SHP77 treated with DMSO at 0.1 percent for 48 hours (cell line): ENCODE measurements at regions not wholly inside any gene's neighbourhood (a gene's known extent, or its start where the extent isn't known, plus 50 kb on each side); places are given as distances from the start of the nearest gene placed in this dataset.
A peak's percentile ranks its signal among the peaks of the same experiment; 100 is the strongest.

Experiments
- DNase-seq: peaks from one replicate; lab custom pipeline; 2025; lab: John Stamatoyannopoulos, UW

- DNase-seq = no peak
These were observed 185.0 kb downstream of the RFC3 start for GRCh38 chr13:34002924-34003323.

GRCh38 chr13:34003656-34004055 lies 185.7 kb downstream of the RFC3 start:
- no peak for DNase-seq

- DNase-seq = no peak
These were observed 186.7 kb downstream of the RFC3 start for GRCh38 chr13:34004676-34005075.

- no peak for DNase-seq
These were observed 188.1 kb downstream of the RFC3 start for GRCh38 chr13:34006011-34006410.

GRCh38 chr13:34011552-34012085 lies 193.7 kb downstream of the RFC3 start:
- DNase-seq = peak; percentile 95

- DNase-seq = no peak
These were observed 194.4 kb downstream of the RFC3 start for GRCh38 chr13:34012382-34012781.

- DNase-seq = no peak
These were observed 195.1 kb downstream of the RFC3 start for GRCh38 chr13:34013061-34013460.

- DNase-seq = no peak
These were observed 199.3 kb downstream of the RFC3 start for GRCh38 chr13:34017231-34017630.

GRCh38 chr13:34019870-34020269 lies 201.9 kb downstream of the RFC3 start:
- no peak for DNase-seq

- DNase-seq = peak; percentile 58
These were observed 202.4 kb downstream of the RFC3 start for GRCh38 chr13:34020388-34020787.

GRCh38 chr13:34021619-34022018 lies 203.7 kb downstream of the RFC3 start:
- no peak for DNase-seq

- DNase-seq = no peak
These were observed 207.8 kb downstream of the RFC3 start for GRCh38 chr13:34025746-34026145.

- no peak for DNase-seq
These were observed 208.4 kb downstream of the RFC3 start for GRCh38 chr13:34026308-34026707.

- no peak for DNase-seq
These were observed 210.8 kb downstream of the RFC3 start for GRCh38 chr13:34028496-34029442.

- no peak for DNase-seq
These were observed 212.8 kb downstream of the RFC3 start for GRCh38 chr13:34030782-34031181.

- no peak for DNase-seq
These were observed 213.7 kb downstream of the RFC3 start for GRCh38 chr13:34031610-34032009.

GRCh38 chr13:34034411-34034810 lies 216.5 kb downstream of the RFC3 start:
- no peak for DNase-seq

- DNase-seq = no peak
These were observed 217.2 kb downstream of the RFC3 start for GRCh38 chr13:34035178-34035577.

- DNase-seq = no peak
These were observed 217.9 kb downstream of the RFC3 start for GRCh38 chr13:34035676-34036325.

- no peak for DNase-seq
These were observed 219.9 kb downstream of the RFC3 start for GRCh38 chr13:34037636-34038540.

GRCh38 chr13:34038541-34039068 lies 220.7 kb downstream of the RFC3 start:
- no peak for DNase-seq

GRCh38 chr13:34039678-34040077 lies 221.7 kb downstream of the RFC3 start:
- DNase-seq = no peak
